HG02885 (cell line): ENCODE measurements at regions not wholly inside any gene's neighbourhood (a gene's known extent, or its start where the extent isn't known, plus 50 kb on each side); places are given as distances from the start of the nearest gene placed in this dataset.

Experiments used
- ATAC-seq: cut with Tn5 transposase; IDR thresholded peaks from one replicate; pipeline ENCODE4 v1.9.1; 2021; ENCODE audit warnings: mild to moderate bottlenecking; ENCODE audit not compliant: unreplicated experiment, poor library complexity

GRCh38 chr6:100153636-100154275 is 159.7 kb upstream of the MCHR2 start:
- no peak for ATAC-seq

- no peak for ATAC-seq
Observed at GRCh38 chr6:100152201-100152600, 158.2 kb upstream of the MCHR2 start.

- ATAC-seq, result no peak
Observed at GRCh38 chr6:100144991-100145390, 151.0 kb upstream of the MCHR2 start.

GRCh38 chr6:100138346-100139022 is 144.5 kb upstream of the MCHR2 start:
- ATAC-seq, result no peak

- ATAC-seq, result no peak
Observed at GRCh38 chr6:100137759-100138158, 143.7 kb upstream of the MCHR2 start.

GRCh38 chr6:100136590-100136989 is 142.6 kb upstream of the MCHR2 start:
- ATAC-seq, result no peak

GRCh38 chr6:100135977-100136376 is 142.0 kb upstream of the MCHR2 start:
- ATAC-seq, result no peak

- ATAC-seq, result no peak
Observed at GRCh38 chr6:100134703-100135102, 140.7 kb upstream of the MCHR2 start.

- no peak for ATAC-seq
Observed at GRCh38 chr6:100134297-100134696, 140.3 kb upstream of the MCHR2 start.

GRCh38 chr6:100132005-100132404 is 138.0 kb upstream of the MCHR2 start:
- peak; percentile 38 for ATAC-seq

- ATAC-seq, result no peak
Observed at GRCh38 chr6:100130630-100131029, 136.6 kb upstream of the MCHR2 start.

- peak; percentile 79 for ATAC-seq
Observed at GRCh38 chr6:100126790-100127484, 132.9 kb upstream of the MCHR2 start.

GRCh38 chr6:100121854-100122609 is 128.0 kb upstream of the MCHR2 start:
- no peak for ATAC-seq

- no peak for ATAC-seq
Observed at GRCh38 chr6:100119261-100119660, 125.2 kb upstream of the MCHR2 start.

GRCh38 chr6:100118301-100118700 is 124.3 kb upstream of the MCHR2 start:
- ATAC-seq, result no peak

- no peak for ATAC-seq
Observed at GRCh38 chr6:100117680-100118079, 123.7 kb upstream of the MCHR2 start.

- ATAC-seq, result peak; percentile 76
Observed at GRCh38 chr6:100116411-100117194, 122.6 kb upstream of the MCHR2 start.

- ATAC-seq, result no peak
Observed at GRCh38 chr6:100115407-100116101, 121.5 kb upstream of the MCHR2 start.

GRCh38 chr6:100112855-100113508 is 119.0 kb upstream of the MCHR2 start:
- no peak for ATAC-seq
